ENCODE measurements at regions not wholly inside any gene's neighbourhood (a gene's known extent, or its start where the extent isn't known, plus 50 kb on each side); places are given as distances from the start of the nearest gene placed in this dataset.

DNA sequence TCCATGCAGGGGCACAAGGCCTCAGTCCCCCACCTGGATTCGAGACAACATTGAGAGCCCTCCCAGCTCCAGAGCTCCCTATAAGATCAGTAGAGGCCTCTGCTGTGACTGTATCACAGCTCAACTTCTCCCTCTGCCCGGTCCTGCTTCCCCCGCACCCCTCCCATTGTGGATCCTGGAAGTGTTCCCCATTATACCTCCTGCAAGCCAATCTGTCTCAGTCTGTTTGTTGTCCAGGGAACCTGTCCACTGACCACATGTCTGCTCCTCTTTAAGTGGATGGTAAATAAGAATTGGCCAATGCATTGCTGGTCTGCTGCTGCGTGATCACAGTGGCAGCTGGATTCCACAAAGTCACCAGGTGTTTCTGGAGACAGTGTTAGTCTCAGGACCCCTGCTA is 259.7 kb upstream of the HABP2 start:
- no peak for DNase-seq

DNA sequence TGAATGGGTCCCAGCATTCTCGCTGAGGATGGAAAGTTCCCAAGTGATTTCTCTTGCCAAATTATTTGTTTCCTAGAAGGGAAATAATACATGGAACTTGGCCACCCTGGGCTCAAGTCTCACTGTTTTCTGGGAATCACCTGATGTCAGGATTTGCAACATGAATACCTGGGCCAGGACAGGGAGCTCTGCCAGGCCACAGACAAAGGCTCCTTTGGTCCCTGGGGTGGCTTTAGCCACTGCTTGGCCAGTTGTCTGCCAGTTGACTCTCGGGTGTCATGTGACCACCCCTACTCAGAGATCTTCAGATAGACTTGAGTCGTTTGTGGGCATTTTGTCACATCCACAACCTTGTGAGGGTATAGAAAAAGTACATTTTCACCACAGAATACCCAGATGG is 258.0 kb upstream of the HABP2 start:
- DNase-seq: no peak

DNA sequence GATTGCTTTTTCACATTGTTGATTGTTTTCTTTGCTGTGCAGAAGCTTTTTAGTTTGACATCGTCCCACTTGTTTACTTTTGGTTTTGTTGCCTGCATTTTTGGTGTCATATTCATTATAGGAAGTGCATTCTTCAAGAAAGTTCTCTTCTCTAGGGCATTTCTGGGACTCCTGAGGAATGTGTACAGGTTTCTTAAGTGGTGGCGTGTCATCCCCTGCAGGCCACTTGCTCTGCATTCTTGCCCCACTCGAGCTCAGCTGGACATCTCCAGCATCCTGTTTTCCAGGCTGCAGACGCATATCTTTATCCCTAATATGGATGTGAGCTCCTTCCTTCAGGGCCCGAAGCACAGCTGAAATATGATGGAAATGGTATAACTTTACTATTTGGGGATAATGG is 255.6 kb upstream of the HABP2 start:
- DNase-seq: no peak

DNA sequence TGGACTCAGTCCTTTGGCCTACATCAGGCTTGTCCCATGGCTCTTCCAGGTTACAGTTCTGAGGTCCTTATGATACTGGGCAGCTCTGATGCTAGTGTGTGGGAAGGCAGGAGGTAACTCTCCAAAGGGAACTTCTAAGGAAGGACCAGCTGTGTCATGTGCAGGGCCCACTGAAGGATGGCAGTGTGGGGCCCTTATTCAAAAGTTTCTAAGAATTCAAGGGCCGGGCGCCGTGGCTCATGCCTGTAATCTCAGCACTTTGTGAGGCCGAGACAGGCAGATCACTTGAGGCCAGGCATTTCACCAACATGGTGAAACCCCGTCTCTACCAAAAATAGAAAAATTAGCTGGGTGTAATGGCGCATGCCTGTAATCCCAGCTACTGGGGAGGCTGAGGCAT is 254.2 kb upstream of the HABP2 start:
- DNase-seq: no peak

DNA sequence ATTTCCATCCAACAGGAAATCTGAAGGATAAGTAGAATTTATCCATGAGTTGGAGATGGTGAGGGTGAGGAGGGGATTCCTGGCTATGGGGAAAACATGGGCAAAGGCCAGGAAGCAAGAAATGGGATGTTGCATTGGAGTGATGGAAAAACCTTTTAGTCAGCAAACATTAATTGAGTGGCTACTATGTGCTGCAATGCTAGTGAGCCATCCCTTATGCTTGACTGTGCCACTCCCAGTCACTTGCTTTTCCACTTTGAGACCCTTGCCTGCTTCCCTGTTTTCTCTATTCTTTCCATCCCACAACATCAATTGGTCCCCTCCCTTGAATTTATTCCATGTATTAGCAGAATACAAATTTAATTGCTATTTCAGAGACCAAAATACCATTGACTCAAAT is 252.7 kb upstream of the HABP2 start:
- DNase-seq: no peak

DNA sequence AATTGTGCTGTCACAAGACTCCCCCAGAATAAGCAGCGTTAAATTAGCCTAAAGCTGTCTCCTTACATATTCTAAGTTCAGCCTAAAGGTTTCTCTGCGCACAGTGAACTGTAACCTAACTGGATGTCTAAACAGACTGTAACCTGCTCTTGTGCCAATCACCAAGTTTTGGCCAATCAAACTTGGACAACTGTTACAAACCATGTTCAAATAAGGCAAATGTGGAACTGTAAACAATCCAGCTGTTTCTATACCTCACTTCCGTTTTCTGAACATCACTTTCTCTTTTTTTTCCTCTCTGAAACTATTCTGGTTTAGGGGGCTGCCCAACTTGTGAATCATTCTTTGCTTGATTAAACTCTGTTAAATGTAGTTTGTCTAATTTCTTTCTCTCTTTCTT is 252.2 kb upstream of the HABP2 start:
- DNase-seq: no peak

DNA sequence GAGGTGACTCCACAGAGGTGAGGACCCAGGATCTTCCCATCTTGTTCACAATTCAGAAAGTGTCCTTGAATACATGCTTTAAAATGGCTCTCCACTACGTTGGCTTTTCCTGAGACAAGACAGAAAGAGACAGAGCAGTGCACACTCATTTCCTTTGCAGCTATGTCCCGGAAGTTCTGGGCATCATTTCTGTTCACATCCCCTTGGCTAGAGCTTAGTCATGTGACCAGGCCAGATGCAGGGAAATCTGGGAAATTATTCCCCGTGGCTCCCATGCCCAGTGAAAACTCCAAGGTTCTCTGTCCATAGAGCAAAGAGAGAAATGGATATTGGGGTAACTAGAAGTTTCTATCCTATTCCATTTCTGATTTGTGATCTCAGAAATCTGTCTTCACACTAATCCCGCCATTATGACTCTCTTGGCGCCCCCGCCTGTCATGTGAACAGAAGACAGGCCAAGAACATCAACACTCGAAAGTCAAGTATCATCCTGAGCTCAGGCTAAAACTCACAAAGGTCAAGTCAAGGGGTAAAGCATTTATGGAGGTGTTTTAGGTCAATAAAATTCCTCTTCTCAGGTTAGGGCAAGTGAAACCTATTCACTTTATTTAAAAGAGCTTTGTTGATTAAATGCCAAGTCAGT is 251.4 kb upstream of the HABP2 start:
- DNase-seq: no peak

DNA sequence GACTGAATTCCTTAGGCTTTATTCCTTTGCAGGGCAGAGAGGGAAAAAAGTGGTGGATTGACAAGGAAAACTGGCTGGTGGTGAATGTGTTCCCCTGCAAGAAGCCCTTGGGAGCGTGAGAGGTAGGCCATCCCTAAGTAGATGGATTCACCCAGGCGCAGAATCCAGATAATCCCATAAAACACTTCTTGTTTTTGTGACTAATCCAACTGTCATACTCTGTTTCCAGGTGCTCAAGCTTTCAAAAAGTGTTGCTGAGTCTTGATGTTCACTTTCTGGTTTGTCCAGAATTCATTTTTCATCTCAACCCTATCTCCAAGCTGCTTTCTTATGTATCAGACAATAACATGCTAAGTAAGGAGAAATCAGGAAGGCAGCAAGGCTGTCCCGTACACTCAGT is 250.8 kb upstream of the HABP2 start:
- DNase-seq: no peak

DNA sequence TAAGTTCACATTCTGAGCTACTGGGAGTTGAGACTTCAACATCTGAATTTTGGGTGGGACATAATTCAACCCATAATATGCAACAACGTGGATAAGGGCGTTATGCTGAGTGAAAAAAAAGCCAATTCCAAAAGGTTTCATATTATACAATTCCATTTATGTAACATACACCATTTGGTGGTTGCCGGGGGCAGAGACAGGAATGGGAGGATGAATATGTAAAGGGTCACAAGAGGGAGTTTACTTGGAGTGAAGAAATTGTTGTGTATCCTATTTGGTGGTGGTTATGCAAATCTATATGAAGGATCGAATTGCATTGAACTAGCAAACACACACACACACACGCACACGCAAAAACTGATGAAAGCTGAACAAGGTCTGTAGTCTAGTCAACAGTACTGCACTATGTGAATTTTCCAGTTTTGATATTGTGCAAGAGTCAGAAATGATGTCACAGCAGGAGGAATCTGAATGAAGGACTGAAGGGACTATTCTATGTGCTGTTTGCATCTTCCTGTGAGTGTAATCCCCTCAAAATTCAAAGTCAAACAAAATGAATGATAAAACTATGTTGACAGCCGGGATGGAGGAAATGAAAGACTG is 249.2 kb upstream of the HABP2 start:
- no peak for DNase-seq

DNA sequence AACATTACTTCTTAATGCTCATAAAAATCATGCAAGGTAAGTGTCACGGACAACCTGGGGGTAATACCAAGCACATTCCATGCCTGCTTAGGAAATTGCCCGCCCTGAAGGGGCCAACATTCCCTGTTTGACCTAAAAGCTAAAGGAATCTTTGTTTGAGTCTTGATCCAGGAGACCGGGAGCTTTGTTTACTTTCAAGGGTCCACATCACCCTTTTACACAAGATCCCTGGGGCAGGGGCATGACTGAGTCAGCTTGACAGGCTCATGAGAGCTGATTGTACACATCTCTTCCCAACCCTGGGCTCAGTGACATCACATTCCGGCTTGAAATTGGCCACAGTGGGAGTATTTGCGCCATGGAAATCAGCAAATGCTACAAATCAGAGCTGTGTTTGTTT is 248.1 kb upstream of the HABP2 start:
- DNase-seq: no peak

DNA sequence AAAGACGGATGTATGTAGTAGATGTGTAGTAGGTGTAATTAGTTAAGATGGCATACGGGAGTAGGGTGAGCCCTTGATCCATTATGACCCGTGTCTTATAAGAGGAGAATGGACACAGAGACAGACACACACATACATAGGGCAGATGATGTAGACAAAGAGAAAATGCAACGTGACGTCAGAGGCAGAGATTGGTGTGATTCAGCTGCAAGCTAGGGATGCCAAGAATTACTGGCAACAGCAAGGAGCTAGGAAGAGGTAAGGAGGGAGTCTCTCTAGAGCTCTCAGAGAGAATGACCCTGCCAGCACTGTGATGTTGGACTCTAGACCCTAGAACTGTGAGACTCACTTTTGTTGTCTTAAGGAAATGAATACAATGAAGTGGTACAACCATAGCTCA is 247.0 kb upstream of the HABP2 start:
- no peak for DNase-seq

DNA sequence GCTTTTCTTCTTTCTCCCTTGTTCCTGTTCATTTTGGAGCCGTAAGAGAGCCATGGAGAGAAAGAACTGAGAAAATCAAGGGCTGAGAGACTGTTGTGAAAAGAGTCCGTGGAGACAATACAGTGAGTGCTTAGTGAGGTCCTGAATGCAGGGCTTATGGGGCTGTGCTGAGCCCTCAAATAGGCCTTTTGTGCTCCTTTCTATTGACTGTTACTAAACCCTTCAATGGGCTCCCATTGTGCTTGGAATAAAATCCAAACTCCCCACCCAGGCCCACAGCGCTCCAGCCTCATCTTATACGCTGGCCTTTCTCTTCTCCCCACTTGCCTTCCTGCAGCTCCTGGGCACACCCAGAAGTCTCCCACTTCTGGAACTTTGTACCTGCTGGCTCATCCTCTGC is 243.1 kb upstream of the HABP2 start:
- DNase-seq: no peak

DNA sequence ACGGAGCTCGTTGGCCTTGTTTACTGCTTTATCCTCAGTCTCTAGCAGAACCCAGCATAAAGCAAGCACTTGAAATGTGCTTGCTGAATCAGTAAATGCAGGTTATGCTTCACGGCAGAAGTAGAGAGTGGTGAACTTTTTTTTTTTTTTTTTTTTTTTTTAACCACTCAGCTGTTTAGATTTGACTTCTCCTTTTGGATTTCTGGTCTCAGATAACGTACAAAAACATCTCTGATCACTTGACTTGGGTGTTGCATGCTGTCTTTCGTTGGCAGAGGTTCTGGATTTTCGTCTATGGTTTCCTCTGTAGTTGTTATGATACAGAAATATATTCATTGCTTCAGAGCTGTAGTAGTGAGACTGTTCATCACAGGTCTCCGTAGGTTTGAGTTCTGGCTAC is 242.5 kb upstream of the HABP2 start:
- DNase-seq: no peak

DNA sequence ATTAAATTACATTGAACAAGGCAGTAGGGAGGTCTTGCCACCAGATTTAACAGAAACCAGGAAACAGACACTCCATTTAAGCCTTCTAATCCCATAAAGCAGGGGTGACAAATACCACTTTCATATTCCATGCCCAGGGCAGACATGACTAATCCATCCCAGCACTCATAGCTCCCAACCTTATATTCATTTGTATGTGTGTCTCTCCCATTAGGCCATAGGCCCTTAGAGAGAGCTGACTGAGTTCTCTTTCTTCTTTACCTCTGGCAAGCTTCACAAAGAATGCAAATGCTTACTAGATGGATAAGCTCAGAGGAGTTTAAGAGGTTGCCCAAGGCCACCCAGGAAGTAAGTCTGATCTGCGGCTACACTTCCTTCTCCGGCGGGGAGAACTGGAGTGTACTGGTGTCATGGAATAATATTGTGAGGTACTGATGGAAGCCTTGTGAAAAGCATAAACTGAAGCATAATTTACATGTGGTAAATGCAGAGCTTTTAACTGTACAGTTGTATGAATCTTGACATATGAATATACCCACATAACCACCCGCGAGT is 239.7 kb upstream of the HABP2 start:
- no peak for DNase-seq

DNA sequence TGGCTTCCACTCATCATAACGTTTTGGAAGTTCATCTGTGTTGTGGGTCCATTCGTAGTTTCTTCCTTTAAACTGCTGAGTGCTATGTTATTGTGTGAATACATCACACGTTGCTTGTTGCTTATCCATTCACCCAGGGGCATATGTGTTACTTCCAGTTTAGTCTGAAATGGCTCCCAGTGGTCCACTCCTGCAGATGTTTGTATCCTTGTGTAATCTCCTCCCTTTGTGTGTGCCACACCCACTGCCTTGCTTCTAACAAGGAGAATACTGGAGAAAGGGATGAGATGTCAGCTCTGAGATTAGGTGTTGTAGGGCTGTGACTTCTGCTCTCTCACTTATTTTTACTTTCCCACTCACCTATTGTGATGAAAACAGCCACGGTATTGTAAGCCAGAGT is 239.1 kb upstream of the HABP2 start:
- DNase-seq: no peak

DNA sequence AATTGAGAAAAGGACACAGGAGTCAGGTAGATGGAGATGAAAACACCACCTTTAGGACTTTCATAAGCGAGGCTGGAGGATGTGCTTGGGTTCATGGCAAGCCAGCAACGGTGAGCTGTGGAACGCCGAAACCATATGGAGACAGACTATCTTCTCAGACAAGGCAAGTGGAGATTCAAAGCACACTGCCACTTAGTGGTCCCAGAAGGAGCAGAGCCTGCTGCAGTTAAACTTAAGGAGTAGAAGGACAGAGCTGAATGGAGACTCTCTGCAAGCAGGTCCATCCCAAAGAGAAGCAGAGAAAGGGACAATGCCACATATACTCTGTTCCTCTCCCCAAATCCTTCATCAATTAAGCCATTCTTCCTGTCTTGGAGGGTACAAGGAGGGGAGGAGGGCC is 236.3 kb upstream of the HABP2 start:
- DNase-seq: no peak

DNA sequence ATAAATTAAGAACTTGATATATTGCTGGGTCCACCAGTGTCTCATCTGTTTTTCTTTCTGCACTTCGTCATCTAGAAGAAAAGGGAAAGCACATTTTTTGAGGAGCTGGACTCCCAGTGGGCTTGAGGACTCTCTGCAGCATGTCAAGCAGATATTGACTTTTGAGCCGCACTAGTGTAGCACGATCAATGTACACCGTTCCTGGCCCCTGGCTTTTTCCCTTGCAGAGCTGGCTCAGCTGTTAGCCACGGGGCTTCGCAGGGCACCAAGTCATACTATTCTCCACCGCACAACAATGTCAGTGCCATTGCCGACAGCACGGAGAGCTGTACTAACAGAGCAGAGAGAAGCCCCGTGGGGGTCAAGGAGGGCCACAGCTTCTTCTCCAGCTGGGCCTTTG is 235.4 kb upstream of the HABP2 start:
- no peak for DNase-seq

DNA sequence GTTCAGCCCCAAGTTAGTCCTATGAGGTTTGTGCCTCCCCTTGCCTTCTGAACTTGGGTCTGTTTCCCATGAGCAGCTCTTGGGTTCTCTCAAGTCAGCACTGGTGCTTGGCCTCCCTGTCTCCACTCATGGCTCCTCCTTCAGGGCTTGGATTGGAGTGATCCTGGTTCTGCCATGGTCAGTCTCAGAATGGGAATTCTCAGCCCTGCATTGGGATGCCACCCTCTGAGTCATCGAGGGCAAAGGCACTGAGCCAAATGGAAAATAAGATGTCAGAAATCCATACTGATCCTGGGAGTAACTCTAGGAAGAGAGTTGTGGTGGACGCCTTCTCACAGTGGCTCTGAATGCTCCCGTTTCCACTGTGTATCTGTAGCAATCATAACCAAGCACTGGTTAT is 233.4 kb upstream of the HABP2 start:
- no peak for DNase-seq

DNA sequence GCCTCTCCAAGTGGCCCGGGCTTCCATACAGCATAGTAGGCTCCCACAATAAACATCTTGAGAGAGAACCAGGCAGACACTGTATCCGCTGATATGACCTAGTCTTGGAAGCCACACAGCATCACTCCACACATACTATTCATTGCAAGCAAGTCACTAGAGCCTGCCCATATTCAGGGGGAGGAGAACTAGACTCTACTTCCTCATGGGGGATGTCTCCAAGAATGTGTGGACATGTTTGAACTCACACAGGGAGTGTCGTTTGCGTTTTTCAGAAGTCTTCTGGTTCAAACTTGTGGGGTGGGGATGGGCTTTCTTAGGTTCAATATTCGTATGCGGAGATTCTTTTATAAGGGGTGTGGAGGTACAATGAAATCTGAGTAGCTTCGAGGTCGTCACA is 232.6 kb upstream of the HABP2 start:
- DNase-seq: no peak

DNA sequence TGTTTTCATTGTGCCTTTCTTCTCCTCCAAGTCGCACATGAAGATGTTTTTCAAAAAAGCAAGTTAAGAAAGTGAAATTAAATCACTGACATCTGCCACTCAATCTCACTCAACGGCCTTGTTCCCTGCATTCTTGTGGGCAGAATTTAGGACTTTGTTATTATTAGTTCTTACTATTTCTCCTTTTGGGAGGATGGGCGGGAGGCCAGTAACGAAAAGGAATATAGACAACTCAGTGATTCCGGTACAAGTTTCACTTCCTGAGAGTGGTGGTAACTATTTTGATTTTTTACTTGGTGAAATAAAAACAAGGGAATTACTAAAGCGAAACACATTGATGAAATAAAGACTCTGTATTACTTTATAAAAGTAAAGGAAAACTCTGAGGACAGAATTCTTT is 231.9 kb upstream of the HABP2 start:
- no peak for DNase-seq

DNA sequence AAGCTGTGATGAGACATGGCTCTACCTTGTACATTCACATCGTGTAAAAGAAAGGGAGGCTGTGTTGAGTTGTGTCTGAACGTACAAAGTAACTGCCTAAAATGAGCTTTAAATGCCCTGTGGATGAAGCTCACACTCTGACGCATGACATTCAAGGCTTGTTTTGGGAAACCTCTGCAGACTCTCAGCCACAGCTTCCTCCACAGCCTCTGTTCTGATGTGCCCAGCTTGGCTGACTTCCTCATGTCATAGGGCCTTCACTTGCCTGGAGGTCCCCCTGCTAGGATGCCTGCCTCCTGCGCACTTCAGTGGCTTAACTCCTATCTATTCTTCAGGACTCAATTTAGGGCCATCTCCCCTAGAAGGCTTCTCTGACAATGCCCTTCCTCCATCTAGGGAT is 230.0 kb upstream of the HABP2 start:
- DNase-seq: no peak

DNA sequence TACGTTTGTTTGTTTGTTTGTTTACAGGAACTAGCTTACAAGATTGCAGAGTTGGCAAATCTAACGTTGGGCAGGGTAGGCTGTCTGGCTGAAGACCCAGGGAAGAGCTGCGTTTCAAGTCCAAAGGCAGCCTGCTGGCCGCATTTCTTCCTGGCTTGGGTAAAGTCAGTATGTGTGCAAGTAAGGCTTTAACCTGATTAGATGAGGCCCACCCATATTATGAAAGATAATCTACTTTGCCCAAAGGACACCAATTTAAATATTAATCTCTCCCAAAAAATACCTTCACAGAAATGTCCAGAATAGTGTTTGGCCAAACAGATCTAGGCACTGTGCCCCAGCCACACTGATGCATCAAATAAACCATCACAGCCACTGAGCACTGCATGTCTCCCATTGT is 228.9 kb upstream of the HABP2 start:
- no peak for DNase-seq

DNA sequence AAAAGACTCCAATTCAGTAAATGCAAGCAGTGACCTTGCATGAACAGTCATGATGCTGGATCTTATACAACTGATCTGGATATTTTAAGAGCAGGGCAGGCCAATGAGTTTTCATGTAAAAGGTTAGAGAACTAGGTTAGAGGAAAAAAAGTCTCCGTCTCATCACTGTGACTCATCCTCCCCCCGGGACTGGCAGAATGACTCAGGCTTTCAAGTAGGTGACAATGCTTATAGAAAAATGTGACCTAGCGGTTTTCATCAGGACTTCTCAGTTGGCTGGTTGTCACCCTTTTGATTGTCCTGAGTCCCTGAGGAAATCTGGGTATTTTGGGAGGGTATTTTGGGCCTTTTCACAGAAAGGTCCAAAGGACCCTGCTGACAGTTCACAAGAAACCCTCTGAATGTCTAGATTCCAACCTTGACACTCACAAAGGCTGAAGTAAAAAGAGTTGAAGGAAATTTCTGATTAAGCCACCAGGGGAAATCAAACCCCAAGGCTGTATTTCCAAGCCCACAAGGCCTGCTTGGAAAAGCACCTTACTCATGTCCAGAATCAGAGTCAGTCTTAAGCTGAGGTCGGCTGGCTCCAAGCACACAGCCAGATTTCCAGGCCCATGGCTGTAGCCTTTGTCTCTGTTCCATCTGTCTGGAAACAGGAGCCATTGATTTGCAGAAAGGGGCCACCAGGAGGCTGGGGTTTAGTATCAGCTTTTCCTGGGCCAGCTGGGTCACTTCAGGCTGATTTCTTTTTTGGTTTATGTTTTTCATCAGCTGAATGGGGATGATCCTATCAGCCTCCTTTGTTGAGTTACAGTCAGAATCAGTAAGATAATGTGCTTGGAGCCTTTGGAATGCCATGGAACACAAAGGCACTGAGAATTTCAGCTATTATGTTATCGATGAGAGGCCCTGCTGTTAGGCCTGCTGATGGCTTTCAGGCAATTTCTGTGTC is 226.4 kb upstream of the HABP2 start:
- DNase-seq: no peak

DNA sequence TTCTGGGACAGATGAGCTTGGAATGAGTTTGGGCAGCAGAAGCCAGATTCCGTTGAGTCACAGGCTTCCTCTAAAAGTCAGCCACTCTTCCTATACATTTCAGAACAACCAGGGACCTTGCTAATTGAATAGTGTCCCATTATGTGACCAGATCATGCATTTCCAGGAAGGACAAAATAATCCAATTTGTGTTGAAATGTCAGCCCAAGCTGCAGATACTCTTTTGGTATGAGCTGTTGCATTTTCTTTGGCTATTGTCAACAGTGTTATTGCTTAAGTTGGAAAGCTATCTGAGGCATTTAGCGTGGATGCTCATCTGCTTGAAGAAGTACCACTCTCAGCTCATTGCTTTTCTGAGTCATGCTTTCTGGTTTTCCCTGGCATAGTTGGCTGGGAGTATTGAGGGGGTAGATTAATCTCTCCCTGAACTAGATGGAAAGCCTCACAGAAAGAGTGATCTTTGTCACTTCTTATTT is 223.7 kb upstream of the HABP2 start:
- DNase-seq: no peak

Data from NCI-H2171 (cell line).